T-cell (primary cell): ENCODE measurements at regions not wholly inside any gene's neighbourhood (a gene's known extent, or its start where the extent isn't known, plus 50 kb on each side); places are given as distances from the start of the nearest gene placed in this dataset.

ENCODE experiments used
- ATAC-seq, 4 experiments: fragments of 200-7000 bp in 3 of 4; fragments of 150-1000 bp in 1 of 4; cut with Tn5 transposase; replicated peaks in 1 of 4; 1 replicate in 3 of 4; 2 replicates in 1 of 4; pipeline ENCODE4 v1.10.0; 2021; ENCODE audit warnings: moderate library complexity in 3 of 4, mild to moderate bottlenecking in 2 of 4, moderate number of reproducible peaks in 1 of 4
- CTCF ChIA-PET, 2 donors: fragments of 300-600 bp; sonication (Branson Sonifier 250); formaldehyde crosslinking; loops; one replicate each; lab custom pipeline; 2022; ENCODE audit warnings: antibody characterized with exemption in 2 of 2; lab: Charles Lee
- POLR2A ChIA-PET, 2 donors: fragments of 300-600 bp; sonication (Branson Sonifier 250); formaldehyde crosslinking; loops; one replicate each; lab custom pipeline; 2022; ENCODE audit warnings: antibody characterized with exemption in 2 of 2; lab: Charles Lee
- DNase-seq, 35 experiments: peaks; one replicate each; pipeline versions ENCODE4 v3.0.0 to v3.0.0-alpha.2; 2013 to 2023
- H3K27ac ChIP-seq: one replicate; pipeline ENCODE4 v1.5.1; 2013; ENCODE audit warnings: low read length
- H3K27me3 ChIP-seq, 2 experiments: replicated peaks in 1 of 2; 1 replicate in 1 of 2; 2 replicates in 1 of 2; pipeline versions ENCODE4 v1.6.1 to v1.7.0; 2013; ENCODE audit warnings: low read length in 1 of 2, mixed read lengths in 1 of 2; ENCODE audit not compliant: control insufficient read depth in 2 of 2, insufficient read depth in 2 of 2; ENCODE audit errors: extremely low read depth in 1 of 2
- H3K36me3 ChIP-seq, 2 donors: 1 replicate in 1 of 2; 2 replicates in 1 of 2; pipeline versions ENCODE4 v1.6.1 to v1.7.0; 2013; ENCODE audit warnings: low read length in 1 of 2; ENCODE audit not compliant: control insufficient read depth in 2 of 2, insufficient read depth in 1 of 2; ENCODE audit errors: extremely low read depth in 1 of 2
- H3K4me1 ChIP-seq, 2 experiments: 1 replicate in 1 of 2; 2 replicates in 1 of 2; pipeline versions ENCODE4 v1.6.1 to v1.7.0; 2013; ENCODE audit warnings: low read length in 2 of 2, mixed read lengths in 1 of 2; ENCODE audit not compliant: insufficient read depth in 2 of 2, control insufficient read depth in 1 of 2; ENCODE audit errors: extremely low read depth in 1 of 2
- H3K4me3 ChIP-seq, 2 donors: 1 replicate in 1 of 2; 2 replicates in 1 of 2; pipeline versions ENCODE4 v1.5.1 to v1.7.0; 2013; ENCODE audit warnings: mild to moderate bottlenecking in 2 of 2, low read length in 1 of 2, moderate library complexity in 1 of 2; ENCODE audit not compliant: control insufficient read depth in 1 of 2; ENCODE audit errors: extremely low read depth in 1 of 2
- H3K9me3 ChIP-seq: 2 replicates; pipeline ENCODE4 v1.7.0; 2013
- H3K27ac Mint-ChIP-seq, 2 donors: one replicate each; pipeline ENCODE4 v1.8.0; 2020 to 2021; ENCODE audit warnings: mild to moderate bottlenecking in 2 of 2, mixed read lengths in 2 of 2
- H3K27me3 Mint-ChIP-seq, 2 donors: one replicate each; pipeline ENCODE4 v1.8.0; 2021 to 2022; ENCODE audit warnings: mixed read lengths in 2 of 2
- H3K36me3 Mint-ChIP-seq: one replicate; pipeline ENCODE4 v1.8.0; 2021; ENCODE audit warnings: mixed read lengths
- H3K4me1 Mint-ChIP-seq, 3 donors: one replicate each; pipeline ENCODE4 v1.8.0; 2020 to 2022; ENCODE audit warnings: mixed read lengths in 3 of 3, mild to moderate bottlenecking in 1 of 3
- H3K4me3 Mint-ChIP-seq, 3 donors: one replicate each; pipeline ENCODE4 v1.8.0; 2020 to 2022; ENCODE audit warnings: mild to moderate bottlenecking in 3 of 3, mixed read lengths in 3 of 3, moderate library complexity in 3 of 3
- H3K9me3 Mint-ChIP-seq, 3 donors: one replicate each; pipeline ENCODE4 v1.8.0; 2020 to 2022; ENCODE audit warnings: mixed read lengths in 3 of 3
- WGBS: methylation state at CpG from one replicate; pipeline ENCODE4 v1.1.5; 2013; ENCODE audit warnings: missing lambda C conversion rate; ENCODE audit not compliant: insufficient coverage; 5-methylcytosine and 5-hydroxymethylcytosine counted together

- H3K27me3 ChIP-seq = no peaks in the 10 kb centered on the region
- no peak overlapping the region for H3K27ac Mint-ChIP-seq
- peaks cover 23 to 38% (median 29%) of the 10 kb centered on the region in 3 donors for H3K9me3 Mint-ChIP-seq
- H3K4me1 Mint-ChIP-seq = no peaks in the 10 kb centered on the region
- ATAC-seq (no peak), DNase-seq (no peak)
- POLR2A ChIA-PET = no interaction called here
- no peak overlapping the region for H3K4me3 ChIP-seq
- H3K27me3 Mint-ChIP-seq = no peaks in the 10 kb centered on the region
- WGBS = 80% methylated on average over 1 of the region's 2 CpGs
- H3K4me1 ChIP-seq = no peaks in the 10 kb centered on the region
- H3K9me3 ChIP-seq = no peaks in the 10 kb centered on the region
- H3K27ac ChIP-seq = no peak overlapping the region
- no peak overlapping the region for H3K4me3 Mint-ChIP-seq
- H3K36me3 ChIP-seq = no peaks in the 10 kb centered on the region
- no peaks in the 10 kb centered on the region for H3K36me3 Mint-ChIP-seq
- CTCF ChIA-PET = no interaction called here
These were observed 457.0 kb downstream of the CDH8 start for GRCh38 chr16:61579195-61579594.

GRCh38 chr16:61576476-61576875, 459.8 kb downstream of the CDH8 start:
- DNase-seq (no peak), ATAC-seq (no peak)
- CTCF ChIA-PET = no interaction called here
- Mint-ChIP-seq H3K9me3 (peaks cover 36 to 55% (median 44%) of the 10 kb centered on the region in 3 donors), H3K4me3 (no peak overlapping the region), H3K27ac (no peak overlapping the region), H3K4me1 (no peaks in the 10 kb centered on the region), H3K36me3 (no peaks in the 10 kb centered on the region), H3K27me3 (no peaks in the 10 kb centered on the region)
- no peaks in the 10 kb centered on the region for H3K36me3 ChIP-seq
- H3K4me3 ChIP-seq = no peak overlapping the region
- H3K9me3 ChIP-seq = no peaks in the 10 kb centered on the region
- no peak overlapping the region for H3K27ac ChIP-seq
- 48% methylated on average over 5 of the region's 5 CpGs for WGBS
- no peaks in the 10 kb centered on the region for H3K27me3 ChIP-seq
- no peaks in the 10 kb centered on the region for H3K4me1 ChIP-seq
- POLR2A ChIA-PET = no interaction called here

- H3K4me3 Mint-ChIP-seq = no peak overlapping the region
- Histone ChIP-seq H3K4me1 (no peaks in the 10 kb centered on the region), H3K27me3 (no peaks in the 10 kb centered on the region), H3K4me3 (no peak overlapping the region), H3K36me3 (no peaks in the 10 kb centered on the region), H3K27ac (no peak overlapping the region), H3K9me3 (no peaks in the 10 kb centered on the region)
- ChIA-PET POLR2A (no interaction called here), CTCF (no interaction called here)
- H3K36me3 Mint-ChIP-seq = no peaks in the 10 kb centered on the region
- H3K4me1 Mint-ChIP-seq = no peaks in the 10 kb centered on the region
- no peak for DNase-seq
- 52% methylated on average over 3 of the region's 3 CpGs for WGBS
- no peak overlapping the region for H3K27ac Mint-ChIP-seq
- no peak for ATAC-seq
- no peaks in the 10 kb centered on the region for H3K27me3 Mint-ChIP-seq
- peaks cover 36 to 55% (median 44%) of the 10 kb centered on the region in 3 donors for H3K9me3 Mint-ChIP-seq
These were observed 460.6 kb downstream of the CDH8 start for GRCh38 chr16:61575617-61576016.

GRCh38 chr16:61569028-61569427, 467.2 kb downstream of the CDH8 start:
- no peak overlapping the region for H3K4me3 Mint-ChIP-seq
- Histone ChIP-seq H3K9me3 (no peaks in the 10 kb centered on the region), H3K27ac (no peak overlapping the region), H3K27me3 (no peaks in the 10 kb centered on the region), H3K4me1 (no peaks in the 10 kb centered on the region), H3K4me3 (no peak overlapping the region), H3K36me3 (no peaks in the 10 kb centered on the region)
- ATAC-seq = no peak
- H3K36me3 Mint-ChIP-seq = no peaks in the 10 kb centered on the region
- peaks cover 26 to 53% (median 28%) of the 10 kb centered on the region in 3 donors for H3K9me3 Mint-ChIP-seq
- CTCF ChIA-PET = no interaction called here
- POLR2A ChIA-PET = interaction anchor here in 1 of 2 donors (0.6 kb wide), 1 partner anchor 118 kb away, joined by 3 read pairs; no protein-coding TSS in a partner anchor
- WGBS = 88% methylated on average over 1 of the region's 2 CpGs
- H3K4me1 Mint-ChIP-seq = no peaks in the 10 kb centered on the region
- no peak for DNase-seq
- H3K27ac Mint-ChIP-seq = no peak overlapping the region
- H3K27me3 Mint-ChIP-seq = no peaks in the 10 kb centered on the region

GRCh38 chr16:61564716-61565115, 471.5 kb downstream of the CDH8 start:
- H3K4me1 Mint-ChIP-seq = no peaks in the 10 kb centered on the region
- Histone ChIP-seq H3K27ac (no peak overlapping the region), H3K36me3 (no peaks in the 10 kb centered on the region), H3K9me3 (no peaks in the 10 kb centered on the region), H3K4me3 (no peak overlapping the region), H3K27me3 (no peaks in the 10 kb centered on the region), H3K4me1 (no peaks in the 10 kb centered on the region)
- H3K9me3 Mint-ChIP-seq = peaks cover 15 to 52% (median 33%) of the 10 kb centered on the region in 3 donors
- H3K36me3 Mint-ChIP-seq = no peaks in the 10 kb centered on the region
- no peak overlapping the region for H3K27ac Mint-ChIP-seq
- no peak for ATAC-seq
- ChIA-PET POLR2A (no interaction called here), CTCF (no interaction called here)
- no CpG with 5 or more reads among the region's 2 CpGs for WGBS
- no peaks in the 10 kb centered on the region for H3K27me3 Mint-ChIP-seq
- no peak for DNase-seq
- H3K4me3 Mint-ChIP-seq = no peak overlapping the region

GRCh38 chr16:61555718-61556441, 480.4 kb downstream of the CDH8 start:
- H3K36me3 ChIP-seq = no peaks in the 10 kb centered on the region
- POLR2A ChIA-PET = no interaction called here
- H3K27me3 Mint-ChIP-seq = no peaks in the 10 kb centered on the region
- no peak overlapping the region for H3K27ac Mint-ChIP-seq
- no peaks in the 10 kb centered on the region for H3K27me3 ChIP-seq
- H3K36me3 Mint-ChIP-seq = no peaks in the 10 kb centered on the region
- H3K27ac ChIP-seq = no peak overlapping the region
- H3K9me3 Mint-ChIP-seq = peaks cover 6 to 36% (median 31%) of the 10 kb centered on the region in 3 donors
- ATAC-seq = no peak
- peaks cover 6% of the 10 kb centered on the region for H3K9me3 ChIP-seq
- CTCF ChIA-PET = no interaction called here
- no peaks in the 10 kb centered on the region for H3K4me1 Mint-ChIP-seq
- no peak overlapping the region for H3K4me3 Mint-ChIP-seq
- H3K4me3 ChIP-seq = no peak overlapping the region
- H3K4me1 ChIP-seq = no peaks in the 10 kb centered on the region
- no peak for DNase-seq
- whole genome bisulfite sequencing = 86% methylated on average over 14 of the region's 24 CpGs
